T-cell (primary cell): ENCODE measurements at regions not wholly inside any gene's neighbourhood (a gene's known extent, or its start where the extent isn't known, plus 50 kb on each side); places are given as distances from the start of the nearest gene placed in this dataset.

Experiments
- ATAC-seq, 4 experiments: fragments of 200-7000 bp in 3 of 4; fragments of 150-1000 bp in 1 of 4; cut with Tn5 transposase; replicated peaks in 1 of 4; 1 replicate in 3 of 4; 2 replicates in 1 of 4; pipeline ENCODE4 v1.10.0; 2021; ENCODE audit warnings: moderate library complexity in 3 of 4, mild to moderate bottlenecking in 2 of 4, moderate number of reproducible peaks in 1 of 4
- CTCF ChIA-PET, 2 donors: fragments of 300-600 bp; sonication (Branson Sonifier 250); formaldehyde crosslinking; loops; one replicate each; lab custom pipeline; 2022; ENCODE audit warnings: antibody characterized with exemption in 2 of 2; lab: Charles Lee
- POLR2A ChIA-PET, 2 donors: fragments of 300-600 bp; sonication (Branson Sonifier 250); formaldehyde crosslinking; loops; one replicate each; lab custom pipeline; 2022; ENCODE audit warnings: antibody characterized with exemption in 2 of 2; lab: Charles Lee
- DNase-seq, 35 experiments: peaks; one replicate each; pipeline versions ENCODE4 v3.0.0 to v3.0.0-alpha.2; 2013 to 2023
- H3K27ac ChIP-seq: one replicate; pipeline ENCODE4 v1.5.1; 2013; ENCODE audit warnings: low read length
- H3K27me3 ChIP-seq, 2 experiments: replicated peaks in 1 of 2; 1 replicate in 1 of 2; 2 replicates in 1 of 2; pipeline versions ENCODE4 v1.6.1 to v1.7.0; 2013; ENCODE audit warnings: low read length in 1 of 2, mixed read lengths in 1 of 2; ENCODE audit not compliant: control insufficient read depth in 2 of 2, insufficient read depth in 2 of 2; ENCODE audit errors: extremely low read depth in 1 of 2
- H3K36me3 ChIP-seq, 2 donors: 1 replicate in 1 of 2; 2 replicates in 1 of 2; pipeline versions ENCODE4 v1.6.1 to v1.7.0; 2013; ENCODE audit warnings: low read length in 1 of 2; ENCODE audit not compliant: control insufficient read depth in 2 of 2, insufficient read depth in 1 of 2; ENCODE audit errors: extremely low read depth in 1 of 2
- H3K4me1 ChIP-seq, 2 experiments: 1 replicate in 1 of 2; 2 replicates in 1 of 2; pipeline versions ENCODE4 v1.6.1 to v1.7.0; 2013; ENCODE audit warnings: low read length in 2 of 2, mixed read lengths in 1 of 2; ENCODE audit not compliant: insufficient read depth in 2 of 2, control insufficient read depth in 1 of 2; ENCODE audit errors: extremely low read depth in 1 of 2
- H3K4me3 ChIP-seq, 2 donors: 1 replicate in 1 of 2; 2 replicates in 1 of 2; pipeline versions ENCODE4 v1.5.1 to v1.7.0; 2013; ENCODE audit warnings: mild to moderate bottlenecking in 2 of 2, low read length in 1 of 2, moderate library complexity in 1 of 2; ENCODE audit not compliant: control insufficient read depth in 1 of 2; ENCODE audit errors: extremely low read depth in 1 of 2
- H3K9me3 ChIP-seq: 2 replicates; pipeline ENCODE4 v1.7.0; 2013
- H3K27ac Mint-ChIP-seq, 2 donors: one replicate each; pipeline ENCODE4 v1.8.0; 2020 to 2021; ENCODE audit warnings: mild to moderate bottlenecking in 2 of 2, mixed read lengths in 2 of 2
- H3K27me3 Mint-ChIP-seq, 2 donors: one replicate each; pipeline ENCODE4 v1.8.0; 2021 to 2022; ENCODE audit warnings: mixed read lengths in 2 of 2
- H3K36me3 Mint-ChIP-seq: one replicate; pipeline ENCODE4 v1.8.0; 2021; ENCODE audit warnings: mixed read lengths
- H3K4me1 Mint-ChIP-seq, 3 donors: one replicate each; pipeline ENCODE4 v1.8.0; 2020 to 2022; ENCODE audit warnings: mixed read lengths in 3 of 3, mild to moderate bottlenecking in 1 of 3
- H3K4me3 Mint-ChIP-seq, 3 donors: one replicate each; pipeline ENCODE4 v1.8.0; 2020 to 2022; ENCODE audit warnings: mild to moderate bottlenecking in 3 of 3, mixed read lengths in 3 of 3, moderate library complexity in 3 of 3
- H3K9me3 Mint-ChIP-seq, 3 donors: one replicate each; pipeline ENCODE4 v1.8.0; 2020 to 2022; ENCODE audit warnings: mixed read lengths in 3 of 3
- WGBS: methylation state at CpG from one replicate; pipeline ENCODE4 v1.1.5; 2013; ENCODE audit warnings: missing lambda C conversion rate; ENCODE audit not compliant: insufficient coverage; 5-methylcytosine and 5-hydroxymethylcytosine counted together

- Histone ChIP-seq H3K4me3 (no peak overlapping the region), H3K4me1 (no peaks in the 10 kb centered on the region), H3K36me3 (no peaks in the 10 kb centered on the region), H3K27me3 (no peaks in the 10 kb centered on the region), H3K27ac (no peak overlapping the region), H3K9me3 (no peaks in the 10 kb centered on the region)
- ATAC-seq (no peak), DNase-seq (peak in 1 of 35 experiments; percentile 1)
- Mint-ChIP-seq H3K9me3 (no peaks in the 10 kb centered on the region), H3K4me3 (no peak overlapping the region), H3K27ac (no peak overlapping the region), H3K4me1 (no peaks in the 10 kb centered on the region), H3K36me3 (no peaks in the 10 kb centered on the region), H3K27me3 (no peaks in the 10 kb centered on the region)
- CTCF ChIA-PET: no interaction called here
- POLR2A ChIA-PET: no interaction called here
- no CpG with 5 or more reads among the region's 2 CpGs for WGBS
These were observed 330.3 kb upstream of the MIR17HG start for GRCh38 chr13:91017031-91017668.

DNA sequence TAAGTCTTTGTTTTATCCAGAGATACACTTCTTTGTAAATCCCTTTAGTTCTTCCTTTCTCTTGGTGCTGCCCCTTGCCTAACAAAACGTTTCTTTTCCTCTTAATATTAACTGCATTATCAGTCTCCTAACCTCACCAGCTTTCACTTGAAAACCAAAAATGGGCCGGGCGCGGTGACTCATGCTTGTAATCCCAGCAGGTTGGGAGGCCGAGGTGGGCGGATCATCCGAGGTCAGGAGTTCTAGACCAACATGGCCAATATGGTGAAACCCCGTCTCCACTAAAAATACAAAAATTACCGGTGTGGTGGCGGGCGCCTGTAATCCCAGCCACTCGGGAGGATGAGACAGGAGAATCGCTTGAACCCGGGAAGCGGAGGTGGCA lies 329.8 kb upstream of the MIR17HG start:
- Mint-ChIP-seq H3K9me3 (no peaks in the 10 kb centered on the region), H3K4me1 (no peaks in the 10 kb centered on the region), H3K27ac (no peak overlapping the region), H3K4me3 (no peak overlapping the region), H3K36me3 (no peaks in the 10 kb centered on the region), H3K27me3 (no peaks in the 10 kb centered on the region)
- no peak overlapping the region for H3K4me3 ChIP-seq
- no peaks in the 10 kb centered on the region for H3K9me3 ChIP-seq
- no peaks in the 10 kb centered on the region for H3K4me1 ChIP-seq
- CTCF ChIA-PET: no interaction called here
- POLR2A ChIA-PET: interaction anchor here in 1 of 2 donors (0.5 kb wide), 1 partner anchor 25 kb away, joined by 3 read pairs; no protein-coding TSS in a partner anchor
- no peak for ATAC-seq
- no peak for DNase-seq
- no peaks in the 10 kb centered on the region for H3K27me3 ChIP-seq
- 28% methylated on average over 6 of the region's 15 CpGs for WGBS
- H3K27ac ChIP-seq: no peak overlapping the region
- no peaks in the 10 kb centered on the region for H3K36me3 ChIP-seq

DNA sequence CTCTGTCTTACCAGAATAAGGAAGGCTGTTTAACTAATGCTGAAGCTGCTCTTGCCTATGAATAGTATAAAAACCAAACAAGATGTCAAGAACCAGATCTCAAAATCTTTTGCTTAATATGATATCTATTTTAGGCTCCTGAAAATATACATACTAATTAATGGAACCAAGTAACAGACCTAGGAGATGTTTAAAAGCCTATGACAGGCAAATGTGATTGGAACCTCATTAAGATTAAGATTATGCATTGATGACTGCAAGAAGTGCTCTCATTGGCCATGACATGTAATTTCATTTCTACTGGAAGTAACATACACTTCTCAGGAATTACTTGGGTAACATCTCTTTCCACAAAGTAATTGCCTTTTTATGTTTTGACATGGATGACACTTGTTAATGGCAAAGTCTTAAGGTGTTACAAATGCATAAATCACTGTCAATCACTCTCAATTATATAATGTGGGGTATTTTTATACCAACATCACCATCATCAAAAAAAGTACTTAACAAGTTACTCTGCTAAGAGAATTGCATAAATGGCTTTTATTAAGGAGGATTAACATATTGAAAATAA lies 326.9 kb upstream of the MIR17HG start:
- Histone ChIP-seq H3K9me3 (no peaks in the 10 kb centered on the region), H3K27me3 (no peaks in the 10 kb centered on the region), H3K36me3 (no peaks in the 10 kb centered on the region), H3K27ac (no peak overlapping the region), H3K4me3 (no peak overlapping the region), H3K4me1 (no peaks in the 10 kb centered on the region)
- Mint-ChIP-seq H3K27me3 (no peaks in the 10 kb centered on the region), H3K36me3 (no peaks in the 10 kb centered on the region), H3K27ac (no peak overlapping the region), H3K4me3 (no peak overlapping the region), H3K4me1 (no peaks in the 10 kb centered on the region), H3K9me3 (peaks cover 0 to 5% (median 0%) of the 10 kb centered on the region in 3 donors)
- ATAC-seq: no peak
- CTCF ChIA-PET: no interaction called here
- POLR2A ChIA-PET: no interaction called here
- DNase-seq: no peak

- Histone ChIP-seq H3K27ac (no peak overlapping the region), H3K27me3 (no peaks in the 10 kb centered on the region), H3K9me3 (no peaks in the 10 kb centered on the region), H3K4me1 (no peaks in the 10 kb centered on the region), H3K36me3 (no peaks in the 10 kb centered on the region), H3K4me3 (no peak overlapping the region)
- ATAC-seq (no peak), DNase-seq (no peak)
- CTCF ChIA-PET: no interaction called here
- POLR2A ChIA-PET: no interaction called here
- no peak overlapping the region for H3K4me3 Mint-ChIP-seq
- no CpG with 5 or more reads among the region's 3 CpGs for WGBS
- H3K4me1 Mint-ChIP-seq: no peaks in the 10 kb centered on the region
- H3K27me3 Mint-ChIP-seq: no peaks in the 10 kb centered on the region
- peaks cover 0 to 10% (median 0%) of the 10 kb centered on the region in 3 donors for H3K9me3 Mint-ChIP-seq
- H3K27ac Mint-ChIP-seq: no peak overlapping the region
- no peaks in the 10 kb centered on the region for H3K36me3 Mint-ChIP-seq
These were observed 323.2 kb upstream of the MIR17HG start for GRCh38 chr13:91024157-91024792.

GRCh38 chr13:91025442-91025841 lies 322.0 kb upstream of the MIR17HG start:
- DNase-seq (no peak), ATAC-seq (no peak)
- no peaks in the 10 kb centered on the region for H3K36me3 Mint-ChIP-seq
- no peak overlapping the region for H3K27ac Mint-ChIP-seq
- H3K9me3 Mint-ChIP-seq: peaks cover 0 to 10% (median 0%) of the 10 kb centered on the region in 3 donors
- POLR2A ChIA-PET: no interaction called here
- Histone ChIP-seq H3K4me1 (no peaks in the 10 kb centered on the region), H3K27ac (no peak overlapping the region), H3K36me3 (no peaks in the 10 kb centered on the region), H3K9me3 (no peaks in the 10 kb centered on the region), H3K27me3 (no peaks in the 10 kb centered on the region), H3K4me3 (no peak overlapping the region)
- CTCF ChIA-PET: no interaction called here
- H3K4me3 Mint-ChIP-seq: no peak overlapping the region
- H3K27me3 Mint-ChIP-seq: no peaks in the 10 kb centered on the region
- no peaks in the 10 kb centered on the region for H3K4me1 Mint-ChIP-seq

GRCh38 chr13:91031508-91031907 lies 316.0 kb upstream of the MIR17HG start:
- WGBS: no CpG with 5 or more reads among the region's 3 CpGs
- ChIA-PET CTCF (interaction anchor here in 1 of 2 donors (0.6 kb wide), 1 partner anchor 1024 kb away, joined by 3 read pairs; no protein-coding TSS in a partner anchor), POLR2A (no interaction called here)
- H3K27me3 Mint-ChIP-seq: no peaks in the 10 kb centered on the region
- no peaks in the 10 kb centered on the region for H3K4me1 Mint-ChIP-seq
- H3K9me3 ChIP-seq: no peaks in the 10 kb centered on the region
- H3K4me1 ChIP-seq: no peaks in the 10 kb centered on the region
- H3K4me3 Mint-ChIP-seq: no peak overlapping the region
- H3K9me3 Mint-ChIP-seq: peaks cover 0 to 16% (median 0%) of the 10 kb centered on the region in 3 donors
- DNase-seq (no peak), ATAC-seq (no peak)
- no peaks in the 10 kb centered on the region for H3K36me3 ChIP-seq
- no peak overlapping the region for H3K27ac Mint-ChIP-seq
- H3K27ac ChIP-seq: no peak overlapping the region
- H3K27me3 ChIP-seq: no peaks in the 10 kb centered on the region
- H3K36me3 Mint-ChIP-seq: no peaks in the 10 kb centered on the region
- H3K4me3 ChIP-seq: no peak overlapping the region
